ENCODE measurements at regions not wholly inside any gene's neighbourhood (a gene's known extent, or its start where the extent isn't known, plus 50 kb on each side); places are given as distances from the start of the nearest gene placed in this dataset.
A peak's percentile ranks its signal among the peaks of the same experiment; 100 is the strongest.
"Not testable (repeated sequence)": the region's sequence is repeated elsewhere in the genome, so short reads cannot be mapped to it uniquely, and the experiment has no call there.

DNA sequence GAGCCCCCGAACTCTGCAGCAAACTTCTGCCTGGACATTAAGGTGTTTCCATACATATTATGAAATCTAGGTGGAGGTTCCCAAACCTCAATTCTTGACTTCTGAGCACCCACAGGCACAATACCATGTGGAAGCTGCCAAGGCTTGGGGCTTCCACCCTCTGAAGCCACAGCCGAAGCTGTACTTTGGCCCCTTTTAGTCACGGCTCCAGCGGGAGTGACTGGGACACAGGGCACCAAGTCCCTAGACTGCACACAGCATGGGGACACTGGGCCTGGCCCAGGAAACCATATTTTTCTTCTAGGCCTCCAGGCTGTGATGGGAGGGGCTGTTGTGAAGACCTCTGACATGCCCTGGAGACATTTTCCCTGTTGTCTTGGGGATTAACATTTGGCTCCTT lies 373.8 kb downstream of the ZNF674 start:
- not testable (repeated sequence) for DNase-seq (ENCODE audit: low read depth)

DNA sequence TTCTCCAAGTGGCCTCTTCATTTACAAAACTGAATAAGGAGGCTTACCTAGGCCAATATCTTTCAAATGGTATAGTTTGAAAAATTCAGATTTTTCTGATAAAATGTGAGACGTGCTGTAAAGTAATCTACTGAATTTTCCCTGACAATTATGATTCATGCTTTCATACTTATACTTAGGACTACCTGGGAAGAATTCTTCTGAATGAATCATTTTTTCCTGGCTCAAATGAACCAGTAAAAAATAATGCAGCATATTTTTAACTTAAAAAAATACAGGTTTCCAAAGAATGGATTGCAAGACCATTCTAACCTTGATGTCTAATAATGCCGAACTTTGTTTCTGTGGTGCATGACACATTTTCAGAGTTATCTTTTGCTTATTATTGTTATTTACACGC lies 375.4 kb downstream of the ZNF674 start:
- DNase-seq (ENCODE audit: low read depth) = no peak

GRCh38 chrX:46168254-46168653 lies 377.0 kb downstream of the ZNF674 start:
- no peak for DNase-seq (ENCODE audit: low read depth)

DNA sequence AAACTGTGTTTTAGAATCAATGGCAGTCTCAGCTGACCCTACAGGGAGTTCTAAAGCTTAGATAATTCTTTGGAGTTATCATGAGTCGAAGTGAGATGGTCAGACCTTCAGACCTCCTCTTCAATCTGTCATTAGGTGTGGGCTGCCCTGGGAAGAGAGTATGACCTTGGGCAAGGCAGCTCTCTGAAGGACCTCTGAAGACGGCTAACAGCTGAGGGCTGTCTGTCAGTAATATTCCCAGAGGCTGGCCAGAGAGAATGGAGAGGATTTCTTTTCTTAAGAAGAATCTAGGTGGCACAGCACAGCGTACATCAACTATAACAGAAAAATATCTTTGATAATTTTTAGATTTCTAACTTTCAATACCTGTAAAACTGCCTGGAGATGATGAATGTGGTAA lies 379.4 kb downstream of the ZNF674 start:
- peak; percentile 34 for DNase-seq (ENCODE audit: low read depth)

GRCh38 chrX:46165411-46165810 lies 379.8 kb downstream of the ZNF674 start:
- peak; percentile 42 for DNase-seq (ENCODE audit: low read depth)

GRCh38 chrX:46152756-46153155 lies 392.5 kb downstream of the ZNF674 start:
- peak; percentile 4 for DNase-seq (ENCODE audit: low read depth)

GRCh38 chrX:46151332-46151731 lies 393.9 kb downstream of the ZNF674 start:
- DNase-seq (ENCODE audit: low read depth) = not testable (repeated sequence)

GRCh38 chrX:46144566-46144965 lies 400.7 kb downstream of the ZNF674 start:
- no peak for DNase-seq (ENCODE audit: low read depth)

DNA sequence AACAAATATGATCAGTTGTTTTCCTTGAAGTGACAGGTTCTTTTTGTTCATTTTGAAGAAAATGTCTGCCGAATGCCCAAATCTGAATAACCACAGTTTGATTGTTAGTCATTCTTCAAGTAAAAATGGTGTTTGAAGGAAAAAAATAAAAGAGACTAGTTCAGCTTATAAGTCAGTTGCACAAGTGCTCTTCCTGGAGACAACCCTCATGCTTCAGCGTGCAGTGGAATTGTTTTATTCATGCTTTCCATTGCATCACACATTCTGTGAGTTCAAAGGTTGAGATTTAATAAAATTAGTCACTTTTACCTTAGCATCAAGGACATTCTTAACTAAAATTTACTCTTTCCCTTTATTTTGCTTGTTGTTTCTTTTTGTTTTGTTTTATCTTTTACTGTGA lies 404.9 kb downstream of the ZNF674 start:
- no peak for DNase-seq (ENCODE audit: low read depth)

DNA sequence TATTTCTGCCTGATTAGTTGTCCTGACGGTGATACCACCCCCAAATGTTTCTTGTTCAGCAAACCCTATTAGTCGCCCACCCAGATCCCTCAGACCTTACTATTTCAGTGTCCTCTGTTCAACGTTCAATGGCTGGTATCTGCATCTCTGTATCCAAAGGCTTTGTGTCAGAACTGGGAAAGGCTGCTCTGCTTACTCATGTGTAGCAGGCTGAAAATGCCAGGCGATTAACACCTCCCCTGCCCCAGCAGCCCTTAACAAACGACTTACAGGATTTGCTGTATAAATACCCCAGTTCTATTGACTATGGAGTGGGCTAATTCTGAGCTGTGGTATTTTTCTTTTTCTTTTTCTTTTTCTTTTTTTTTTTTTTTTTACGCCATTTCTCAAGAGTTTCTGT lies 415.0 kb downstream of the ZNF674 start:
- DNase-seq (ENCODE audit: low read depth) = no peak

DNA sequence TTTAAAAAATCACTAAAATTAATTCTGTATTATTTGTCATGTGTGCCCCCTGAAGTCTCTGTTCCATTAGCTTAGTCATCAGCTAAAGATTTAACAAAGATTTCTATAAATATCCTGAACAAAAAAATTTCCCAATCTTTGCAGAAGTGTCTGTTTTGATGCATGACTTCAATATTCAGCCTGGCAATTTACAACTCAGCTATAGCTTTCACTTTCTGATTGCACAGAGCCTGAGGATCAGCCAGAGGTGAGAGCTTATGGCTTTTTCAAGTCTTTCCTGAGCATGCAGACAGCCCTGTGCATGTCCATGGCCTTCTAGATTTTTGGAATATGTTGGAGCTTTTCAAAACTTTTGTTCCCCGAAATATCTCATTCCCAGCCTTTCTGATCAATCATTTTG lies 420.1 kb downstream of the ZNF674 start:
- DNase-seq (ENCODE audit: low read depth) = no peak

- DNase-seq (ENCODE audit: low read depth) = no peak
Measured at GRCh38 chrX:46117234-46117633, 428.0 kb downstream of the ZNF674 start.

DNA sequence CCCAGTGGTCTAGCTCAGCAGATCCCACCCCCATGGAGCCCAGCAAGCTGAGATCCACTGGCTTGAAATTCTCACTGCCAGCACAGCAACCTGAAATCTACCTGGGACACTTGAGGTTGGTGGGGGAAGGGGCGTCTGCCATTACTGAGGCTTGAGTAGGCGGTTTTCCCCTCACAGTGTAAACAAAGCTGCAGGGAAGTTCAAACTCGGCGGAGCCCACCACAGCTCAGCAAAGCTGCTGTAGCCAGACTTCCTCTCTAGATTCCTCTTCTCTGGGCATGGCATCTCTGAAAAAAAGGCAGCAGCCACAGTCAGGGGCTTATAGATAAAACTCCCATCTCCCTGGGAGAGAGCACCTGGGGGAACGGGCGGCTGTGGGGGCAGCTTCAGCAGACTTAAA lies 457.9 kb downstream of the ZNF674 start:
- DNase-seq (ENCODE audit: low read depth) = not testable (repeated sequence)

GRCh38 chrX:46080121-46080520 lies 465.1 kb downstream of the ZNF674 start:
- not testable (repeated sequence) for DNase-seq (ENCODE audit: low read depth)

- DNase-seq (ENCODE audit: low read depth) = no peak
Measured at GRCh38 chrX:46072791-46073190, 472.4 kb downstream of the ZNF674 start.

- no peak for DNase-seq (ENCODE audit: low read depth)
Measured at GRCh38 chrX:46072372-46072771, 472.8 kb downstream of the ZNF674 start.

- DNase-seq (ENCODE audit: low read depth) = no peak
Measured at GRCh38 chrX:46070421-46070820, 474.8 kb downstream of the ZNF674 start.

GRCh38 chrX:46059316-46059715 lies 485.9 kb downstream of the ZNF674 start:
- no peak for DNase-seq (ENCODE audit: low read depth)

GRCh38 chrX:46044486-46044885 lies 500.7 kb downstream of the ZNF674 start:
- DNase-seq (ENCODE audit: low read depth) = no peak

DNA sequence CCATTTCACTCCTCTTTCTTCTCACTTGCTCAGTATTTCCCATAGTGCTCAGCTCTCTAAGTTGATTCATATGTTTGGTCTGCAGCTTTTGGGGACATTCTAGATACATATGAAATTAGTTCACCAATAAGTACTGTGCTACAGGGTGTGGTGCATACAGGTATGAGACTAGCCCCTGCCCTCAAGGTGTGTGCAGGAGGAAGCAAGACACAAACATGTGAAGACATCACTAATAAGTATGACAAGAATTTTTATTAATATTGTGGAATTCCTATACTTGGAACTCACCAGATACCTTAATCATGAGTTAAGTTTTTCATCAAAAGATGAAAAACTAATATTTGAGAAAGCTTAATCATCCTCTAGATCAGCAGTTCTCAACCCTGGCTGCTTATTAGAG lies 505.2 kb downstream of the ZNF674 start:
- no peak for DNase-seq (ENCODE audit: low read depth)

DNA sequence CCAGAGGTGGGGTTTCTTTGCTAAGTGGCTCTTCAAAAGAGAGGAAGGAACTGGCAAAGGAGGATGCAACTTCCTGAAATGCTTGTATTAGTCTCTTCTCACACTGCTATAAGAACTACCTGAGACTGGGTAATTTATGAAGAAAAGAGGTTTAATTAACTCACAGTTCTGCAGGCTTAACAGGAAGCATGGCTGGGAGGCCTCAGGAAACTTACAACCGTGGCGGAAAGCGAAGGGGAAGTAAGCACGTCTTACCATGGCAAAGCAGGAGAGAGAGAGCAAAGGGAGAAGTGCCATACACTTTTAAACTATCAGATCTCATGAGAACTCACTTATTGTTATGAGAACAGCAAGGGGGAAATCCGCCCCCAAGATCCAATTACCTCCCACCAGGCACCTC lies 505.7 kb downstream of the ZNF674 start:
- no peak for DNase-seq (ENCODE audit: low read depth)

- no peak for DNase-seq (ENCODE audit: low read depth)
Measured at GRCh38 chrX:46036508-46036907, 508.7 kb downstream of the ZNF674 start.

- no peak for DNase-seq (ENCODE audit: low read depth)
Measured at GRCh38 chrX:46034868-46035267, 510.4 kb downstream of the ZNF674 start.

GRCh38 chrX:46029777-46030176 lies 515.4 kb downstream of the ZNF674 start:
- peak; percentile 33 for DNase-seq (ENCODE audit: low read depth)
